Adrenal gland (tissue), 9 donors: ENCODE measurements at regions not wholly inside any gene's neighbourhood (a gene's known extent, or its start where the extent isn't known, plus 50 kb on each side); places are given as distances from the start of the nearest gene placed in this dataset.

Experiments used
- DNase-seq, 7 donors: peaks; one replicate each; pipeline ENCODE4 v3.0.0-alpha.2; 2019 to 2020
- H3K27ac ChIP-seq, 5 donors: fragments of 200-600 bp; sonication (generic) in 4 of 5; 1 replicate in 3 of 5; 2 replicates in 2 of 5; pipeline versions ENCODE4 v1.5.1 to v1.8.0; 2016 to 2020; ENCODE audit warnings: mild to moderate bottlenecking in 1 of 5
- H3K27me3 ChIP-seq: fragments of 200-600 bp; 2 replicates; pipeline ENCODE4 v1.8.0; 2021
- H3K36me3 ChIP-seq, 2 donors: fragments of 200-600 bp; replicated peaks in 1 of 2; 1 replicate in 1 of 2; 2 replicates in 1 of 2; pipeline versions ENCODE4 v1.5.1 to v1.8.0; 2018 to 2022
- H3K4me1 ChIP-seq, 2 donors: fragments of 200-600 bp; replicated peaks in 1 of 2; 1 replicate in 1 of 2; 2 replicates in 1 of 2; pipeline versions ENCODE4 v1.5.1 to v1.8.0; 2018 to 2021
- H3K4me3 ChIP-seq, 4 donors: fragments of 200-600 bp; sonication (generic) in 3 of 4; one replicate each; pipeline ENCODE4 v1.5.1; 2016 to 2018
- H3K9me3 ChIP-seq, 3 donors: fragments of 200-600 bp; sonication (generic) in 1 of 3; replicated peaks in 1 of 3; 1 replicate in 2 of 3; 2 replicates in 1 of 3; pipeline versions ENCODE4 v1.5.1 to v1.8.0; 2016 to 2021
- CTCF ChIP-seq, 6 experiments: fragments of 450-650 bp in 4 of 6; fragments of 200-600 bp in 2 of 6; sonication (generic) in 1 of 6; IDR thresholded peaks; 1 replicate in 5 of 6; 2 replicates in 1 of 6; pipeline versions ENCODE4 v1.5.1 to v1.8.0; 2016 to 2021; ENCODE audit warnings: antibody characterized with exemption in 6 of 6, mild to moderate bottlenecking in 2 of 6, moderate library complexity in 1 of 6
- POLR2A ChIP-seq, 2 donors: fragments of 450-650 bp; IDR thresholded peaks; one replicate each; pipeline ENCODE4 v1.6.1; 2017; ENCODE audit warnings: antibody characterized with exemption in 2 of 2, mild to moderate bottlenecking in 2 of 2, moderate library complexity in 1 of 2
- WGBS, 4 donors: extraction: QIAGEN DNeasy Blood & Tissue Kit in 2 of 4; methylation state at CpG; one replicate each; pipeline versions ENCODE4 v1.1.5 to v1.1.7; 2013 to 2017; 5-methylcytosine and 5-hydroxymethylcytosine counted together
- intact Hi-C, 2 donors: fragments of 100-400 bp; cut with DNase I; formaldehyde crosslinking; loops; one replicate each; pipeline versions ENCODE4 v1.14.1 to v1.15.0; 2022 to 2023
- donor health status: healthy with polysubstance abuse.
- donor health status: Bipolar disorder and iron deficiency.
- donor health status: DM: yes; HTN: yes; CAD: no.
- donor health status: DM: no; HTN: no; CAD: no.
- donor health status: DM: no; HTN: no; CAD: no.

GRCh38 chr19:5211217-5211822, 129.3 kb downstream of the PTPRS start:
- TF ChIP-seq POLR2A (IDR thresholded peaks at IDR 0.05) (no peak), CTCF (IDR thresholded peaks at IDR 0.05) (no peak)
- Histone ChIP-seq H3K36me3 (peaks cover 0 to 70% of the 10 kb centered on the region in 2 donors), H3K9me3 (no peaks in the 10 kb centered on the region), H3K4me1 (no peaks in the 10 kb centered on the region), H3K27ac (no peak overlapping the region), H3K4me3 (no peak overlapping the region), H3K27me3 (no peaks in the 10 kb centered on the region)
- intact Hi-C loops: no loop called here
- WGBS, 4 donors: 95 to 98% (median 97%) methylated on average over 4 to 9 of the region's 9 CpGs
- DNase-seq: no peak

GRCh38 chr19:5210556-5210955, 130.1 kb downstream of the PTPRS start:
- no peak overlapping the region for H3K27ac ChIP-seq
- no peak for DNase-seq
- H3K27me3 ChIP-seq: no peaks in the 10 kb centered on the region
- TF ChIP-seq CTCF (IDR thresholded peaks at IDR 0.05) (no peak), POLR2A (IDR thresholded peaks at IDR 0.05) (no peak)
- H3K9me3 ChIP-seq: no peaks in the 10 kb centered on the region
- peaks cover 0 to 62% of the 10 kb centered on the region in 2 donors for H3K36me3 ChIP-seq
- no peak overlapping the region for H3K4me3 ChIP-seq
- intact Hi-C loops: no loop called here
- 91 to 99% (median 97%) methylated on average over 18 to 23 of the region's 23 CpGs for WGBS, 4 donors
- H3K4me1 ChIP-seq: no peaks in the 10 kb centered on the region

- Histone ChIP-seq H3K4me1 (no peaks in the 10 kb centered on the region), H3K4me3 (no peak overlapping the region), H3K9me3 (no peaks in the 10 kb centered on the region), H3K27ac (no peak overlapping the region), H3K27me3 (no peaks in the 10 kb centered on the region), H3K36me3 (peaks cover 0 to 45% of the 10 kb centered on the region in 2 donors)
- DNase-seq: no peak
- TF ChIP-seq CTCF (IDR thresholded peaks at IDR 0.05) (no peak), POLR2A (IDR thresholded peaks at IDR 0.05) (no peak)
- 94 to 97% (median 95%) methylated on average over 14 to 17 of the region's 17 CpGs for WGBS, 4 donors
- intact Hi-C loops: no loop called here
Measured at GRCh38 chr19:5207806-5208205, 132.8 kb downstream of the PTPRS start.

GRCh38 chr19:5206751-5207075, 133.9 kb downstream of the PTPRS start:
- 89 to 94% (median 92%) methylated on average over 6 to 11 of the region's 11 CpGs for WGBS, 4 donors
- no peak for TF ChIP-seq CTCF (IDR thresholded peaks at IDR 0.05)
- no peak for TF ChIP-seq POLR2A (IDR thresholded peaks at IDR 0.05)
- no peak for DNase-seq
- Histone ChIP-seq H3K9me3 (peaks cover 0 to 6% (median 0%) of the 10 kb centered on the region in 3 donors), H3K36me3 (peaks cover 0 to 34% of the 10 kb centered on the region in 2 donors), H3K4me1 (no peaks in the 10 kb centered on the region), H3K4me3 (no peak overlapping the region), H3K27me3 (no peaks in the 10 kb centered on the region), H3K27ac (no peak overlapping the region)
- intact Hi-C loops: no loop called here
